Breast epithelium (tissue), 3 donors: ENCODE measurements at regions not wholly inside any gene's neighbourhood (a gene's known extent, or its start where the extent isn't known, plus 50 kb on each side); places are given as distances from the start of the nearest gene placed in this dataset.

Experiments used
- POLR2A ChIP-seq: fragments of 450-650 bp; IDR thresholded peaks from one replicate; pipeline ENCODE4 v1.6.1; 2016; ENCODE audit warnings: antibody characterized with exemption, mild to moderate bottlenecking, moderate library complexity
- POLR2AphosphoS5 ChIP-seq, 3 donors: sonication (generic); formaldehyde crosslinking; IDR thresholded peaks; one replicate each; pipeline ENCODE4 v1.6.1; 2017; ENCODE audit warnings: antibody characterized with exemption in 3 of 3

DNA sequence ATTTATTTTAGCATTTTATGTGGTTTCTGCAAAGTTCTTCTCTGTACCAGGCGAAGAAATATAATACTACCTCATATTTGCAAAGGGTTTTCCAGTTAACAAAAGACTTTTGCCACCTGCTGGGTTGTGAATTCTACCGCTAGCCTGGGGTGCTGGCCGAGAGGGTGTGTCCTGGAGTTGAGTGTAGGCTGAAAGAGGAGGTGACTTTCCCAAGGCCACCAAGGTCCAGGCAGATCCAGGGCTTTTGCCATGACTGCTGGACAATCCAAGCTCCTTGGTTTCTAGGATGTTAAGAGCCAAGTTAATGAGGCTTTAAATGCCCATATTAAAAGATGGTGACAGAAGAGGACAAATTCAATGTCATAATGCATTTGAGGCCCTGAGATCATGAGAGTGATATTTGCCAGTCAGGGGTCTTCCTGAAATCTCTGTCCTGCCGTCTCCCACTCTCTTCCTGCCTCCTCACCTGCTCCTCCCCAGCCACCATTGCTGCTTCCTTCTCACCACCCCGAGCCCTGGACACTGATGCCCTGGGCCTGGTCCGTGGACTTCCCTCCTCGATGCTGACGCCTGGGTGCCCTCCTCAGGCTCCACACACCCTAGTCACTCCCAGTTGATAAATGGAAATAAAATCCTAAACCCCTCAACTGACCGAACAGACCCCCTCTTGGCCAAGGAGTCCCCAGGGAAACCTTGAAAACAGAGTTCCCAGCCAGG is 825.6 kb downstream of the TBC1D22A start:
- TF ChIP-seq POLR2AphosphoS5 (IDR thresholded peaks at IDR 0.05) (no peak), POLR2A (no peak)
